PFSK-1 (cell line): ENCODE measurements at regions not wholly inside any gene's neighbourhood (a gene's known extent, or its start where the extent isn't known, plus 50 kb on each side); places are given as distances from the start of the nearest gene placed in this dataset.

Experiments used
- FOXP2 ChIP-seq: optimal IDR thresholded peaks from 2 replicates; pipeline ENCODE3; 2011; ENCODE audit warnings: borderline replicate concordance, control low read depth, inconsistent platforms; ENCODE audit not compliant: insufficient read depth; ENCODE audit errors: extremely low read length, extremely low read depth
- POLR2AphosphoS5 ChIP-seq: IDR thresholded peaks from 2 replicates; pipeline ENCODE4 v1.6.1; 2012; ENCODE audit warnings: low read depth, mild to moderate bottlenecking, control low read depth, low read length, moderate library complexity
- SIN3A ChIP-seq: IDR thresholded peaks from 2 replicates; pipeline ENCODE4 v1.6.1; 2012; ENCODE audit warnings: mild to moderate bottlenecking, low read length, moderate library complexity, borderline replicate concordance; ENCODE audit not compliant: insufficient read depth
- TAF1 ChIP-seq: IDR thresholded peaks from 2 replicates; pipeline ENCODE4 v1.6.1; 2012; ENCODE audit warnings: low read length, control low read depth, borderline replicate concordance; ENCODE audit not compliant: insufficient read depth
- TF ChIP-seq, protein P1 (sequence below), 2 experiments: IDR thresholded peaks; 2 replicates each; pipeline versions ENCODE4 v1.6.1 to v1.8.0; 2011 to 2012; ENCODE audit warnings: low read depth in 2 of 2, low read length in 2 of 2, control low read depth in 1 of 2, inconsistent platforms in 1 of 2, mild to moderate bottlenecking in 1 of 2, moderate library complexity in 1 of 2; ENCODE audit not compliant: insufficient read depth in 1 of 2

DNA sequence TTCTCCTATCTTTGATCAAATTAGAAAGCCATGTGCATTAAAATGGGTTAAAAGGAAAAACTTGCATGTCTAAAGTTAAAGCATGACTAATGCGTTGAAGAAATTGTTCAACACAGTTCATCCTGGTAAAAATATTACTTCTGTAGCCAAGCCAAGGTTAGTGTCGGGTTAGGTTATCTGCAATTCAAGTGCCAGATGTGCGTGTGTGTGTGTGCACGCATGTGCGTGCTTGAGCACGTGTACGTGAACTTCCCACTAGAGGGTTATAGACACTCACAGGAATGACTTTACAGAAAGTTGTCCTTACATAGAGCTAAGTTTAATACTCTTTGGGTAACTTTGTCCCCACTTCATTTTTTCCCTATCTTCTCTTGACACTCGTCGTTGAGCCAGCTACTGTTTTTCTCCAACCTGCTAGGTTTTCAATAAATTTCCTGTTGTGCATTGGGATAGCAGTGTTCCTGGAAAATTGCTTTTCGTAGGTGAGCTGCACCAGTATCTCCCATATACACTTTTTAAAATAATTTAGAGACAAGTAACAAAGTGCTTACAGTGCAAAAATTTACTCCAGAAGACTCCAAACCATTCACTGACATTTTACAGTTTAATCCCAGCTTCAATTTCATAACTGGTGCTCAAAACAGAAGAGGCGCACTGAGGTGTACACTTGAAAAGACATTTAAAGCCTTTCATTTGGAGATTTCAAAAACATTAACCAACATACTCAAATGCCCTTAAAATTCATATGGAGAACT lies 353.8 kb downstream of the NFIB start:
- TF ChIP-seq FOXP2 (no peak), TAF1 (no peak), POLR2AphosphoS5 (no peak), SIN3A (no peak)
- TF ChIP-seq, protein P1, sequence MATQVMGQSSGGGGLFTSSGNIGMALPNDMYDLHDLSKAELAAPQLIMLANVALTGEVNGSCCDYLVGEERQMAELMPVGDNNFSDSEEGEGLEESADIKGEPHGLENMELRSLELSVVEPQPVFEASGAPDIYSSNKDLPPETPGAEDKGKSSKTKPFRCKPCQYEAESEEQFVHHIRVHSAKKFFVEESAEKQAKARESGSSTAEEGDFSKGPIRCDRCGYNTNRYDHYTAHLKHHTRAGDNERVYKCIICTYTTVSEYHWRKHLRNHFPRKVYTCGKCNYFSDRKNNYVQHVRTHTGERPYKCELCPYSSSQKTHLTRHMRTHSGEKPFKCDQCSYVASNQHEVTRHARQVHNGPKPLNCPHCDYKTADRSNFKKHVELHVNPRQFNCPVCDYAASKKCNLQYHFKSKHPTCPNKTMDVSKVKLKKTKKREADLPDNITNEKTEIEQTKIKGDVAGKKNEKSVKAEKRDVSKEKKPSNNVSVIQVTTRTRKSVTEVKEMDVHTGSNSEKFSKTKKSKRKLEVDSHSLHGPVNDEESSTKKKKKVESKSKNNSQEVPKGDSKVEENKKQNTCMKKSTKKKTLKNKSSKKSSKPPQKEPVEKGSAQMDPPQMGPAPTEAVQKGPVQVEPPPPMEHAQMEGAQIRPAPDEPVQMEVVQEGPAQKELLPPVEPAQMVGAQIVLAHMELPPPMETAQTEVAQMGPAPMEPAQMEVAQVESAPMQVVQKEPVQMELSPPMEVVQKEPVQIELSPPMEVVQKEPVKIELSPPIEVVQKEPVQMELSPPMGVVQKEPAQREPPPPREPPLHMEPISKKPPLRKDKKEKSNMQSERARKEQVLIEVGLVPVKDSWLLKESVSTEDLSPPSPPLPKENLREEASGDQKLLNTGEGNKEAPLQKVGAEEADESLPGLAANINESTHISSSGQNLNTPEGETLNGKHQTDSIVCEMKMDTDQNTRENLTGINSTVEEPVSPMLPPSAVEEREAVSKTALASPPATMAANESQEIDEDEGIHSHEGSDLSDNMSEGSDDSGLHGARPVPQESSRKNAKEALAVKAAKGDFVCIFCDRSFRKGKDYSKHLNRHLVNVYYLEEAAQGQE (IDR thresholded peaks at IDR 0.05; ENCODE audit: insufficient read depth in 1 of 2, low read depth in 2 of 2, low read length in 2 of 2) = no peak

DNA sequence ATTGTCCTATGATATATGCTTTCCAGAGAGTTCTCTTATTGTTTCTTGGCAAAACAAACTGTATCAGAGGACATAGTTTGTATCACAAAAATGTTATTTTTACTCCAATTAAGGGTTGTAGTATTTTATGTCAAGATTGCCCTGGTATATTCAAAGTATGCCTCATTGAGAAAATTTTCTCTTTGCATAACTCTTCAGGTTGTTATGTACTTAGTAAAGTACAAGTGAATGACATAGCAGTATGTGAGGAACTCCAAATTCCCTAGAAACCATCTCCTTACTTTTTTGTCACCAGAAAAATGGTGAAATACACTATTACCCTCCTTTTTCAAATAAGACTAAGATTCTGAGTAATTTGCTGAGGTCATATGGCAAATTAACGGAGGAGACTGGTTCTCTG lies 355.3 kb downstream of the NFIB start:
- TF ChIP-seq SIN3A (no peak), POLR2AphosphoS5 (no peak), FOXP2 (no peak), TAF1 (no peak)
- TF ChIP-seq, protein P1 (IDR thresholded peaks at IDR 0.05; ENCODE audit: insufficient read depth in 1 of 2, low read depth in 2 of 2, low read length in 2 of 2) = no peak

DNA sequence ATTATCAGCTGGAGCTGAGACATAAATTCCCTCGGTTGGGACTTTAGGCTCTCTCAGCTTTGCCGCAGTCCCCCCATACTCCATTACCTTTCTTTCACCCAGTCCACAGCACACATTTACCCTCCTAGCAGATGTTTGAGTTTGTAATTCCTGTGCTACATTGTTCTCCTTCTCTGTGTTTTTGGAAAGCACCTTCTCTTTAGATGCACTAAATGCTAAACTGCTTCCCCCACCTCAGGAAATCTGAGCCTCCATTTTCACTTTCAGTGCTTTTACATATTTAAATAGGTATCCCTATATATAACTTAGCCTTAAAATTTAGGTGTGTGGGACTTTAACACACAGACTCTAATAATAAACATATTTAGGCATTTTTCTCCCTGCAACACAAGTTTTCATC lies 356.9 kb downstream of the NFIB start:
- TF ChIP-seq TAF1 (no peak), POLR2AphosphoS5 (no peak), FOXP2 (no peak), SIN3A (no peak)
- TF ChIP-seq, protein P1 (IDR thresholded peaks at IDR 0.05; ENCODE audit: insufficient read depth in 1 of 2, low read depth in 2 of 2, low read length in 2 of 2) = no peak

DNA sequence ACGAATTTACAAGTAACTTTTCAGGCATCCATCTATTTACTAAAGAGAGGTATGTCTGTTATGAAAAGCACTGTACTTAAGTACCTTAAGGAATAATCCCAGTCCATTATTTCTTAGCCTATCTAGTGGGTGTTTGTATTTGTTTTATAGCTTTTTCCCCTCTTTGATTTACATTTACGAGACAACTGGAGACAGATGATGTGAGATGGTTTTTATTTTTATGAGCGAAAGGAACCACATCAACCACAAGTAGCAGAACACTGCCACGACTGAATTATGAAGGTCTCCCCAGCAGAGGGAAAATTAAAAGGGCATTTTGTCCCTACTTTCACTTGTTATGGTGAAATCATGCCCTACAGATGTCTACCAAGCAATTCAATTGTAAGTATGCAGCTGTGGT lies 357.8 kb downstream of the NFIB start:
- TF ChIP-seq, protein P1 (IDR thresholded peaks at IDR 0.05; ENCODE audit: insufficient read depth in 1 of 2, low read depth in 2 of 2, low read length in 2 of 2) = no peak
- TF ChIP-seq SIN3A = no peak
- TF ChIP-seq TAF1 = no peak
- TF ChIP-seq POLR2AphosphoS5 = no peak
- no peak for TF ChIP-seq FOXP2
